T47D (cell line): ENCODE measurements at regions not wholly inside any gene's neighbourhood (a gene's known extent, or its start where the extent isn't known, plus 50 kb on each side); places are given as distances from the start of the nearest gene placed in this dataset.

Source experiments
- DNase-seq, 2 experiments: peaks; one replicate each; pipeline versions ENCODE4 v3.0.0 to v3.0.0-alpha.2; 2011 to 2012; ENCODE audit warnings: low read depth in 1 of 2, low spot score in 1 of 2
- JUND ChIP-seq: IDR thresholded peaks from 2 replicates; pipeline ENCODE4 v1.6.1; 2012; ENCODE audit warnings: low read depth
- in situ Hi-C: cut with HindIII; loops from 2 replicates; pipeline ENCODE4 v1.10.0; 2016; ENCODE audit warnings: low sequenced_read_pairs, low pct_unique_long_range_greater_than_20kb

- no peak for DNase-seq
- TF ChIP-seq JUND: no peak
- in situ Hi-C loops: no loop called here
Measured at GRCh38 chr9:13330396-13331004, 51.0 kb upstream of the MPDZ start.
